HG03025 (cell line): ENCODE measurements at regions not wholly inside any gene's neighbourhood (a gene's known extent, or its start where the extent isn't known, plus 50 kb on each side); places are given as distances from the start of the nearest gene placed in this dataset.

ENCODE experiments used
- ATAC-seq: cut with Tn5 transposase; IDR thresholded peaks from one replicate; pipeline ENCODE4 v1.9.1; 2021; ENCODE audit warnings: mild to moderate bottlenecking, moderate library complexity; ENCODE audit not compliant: unreplicated experiment, low FRiP score

GRCh38 chr4:13190093-13190721 is 293.9 kb downstream of the RAB28 start:
- ATAC-seq, result no peak

- ATAC-seq, result no peak
Measured at GRCh38 chr4:13184199-13184598, 299.9 kb downstream of the RAB28 start.

GRCh38 chr4:13182133-13182532 is 302.0 kb downstream of the RAB28 start:
- ATAC-seq, result no peak

- ATAC-seq, result no peak
Measured at GRCh38 chr4:13181681-13182080, 302.5 kb downstream of the RAB28 start.

- ATAC-seq, result no peak
Measured at GRCh38 chr4:13180701-13181100, 303.4 kb downstream of the RAB28 start.

GRCh38 chr4:13178621-13179020 is 305.5 kb downstream of the RAB28 start:
- ATAC-seq, result no peak

GRCh38 chr4:13176741-13177142 is 307.4 kb downstream of the RAB28 start:
- no peak for ATAC-seq

- ATAC-seq, result no peak
Measured at GRCh38 chr4:13174926-13175325, 309.2 kb downstream of the RAB28 start.

- no peak for ATAC-seq
Measured at GRCh38 chr4:13174001-13174400, 310.1 kb downstream of the RAB28 start.

GRCh38 chr4:13171292-13172057 is 312.7 kb downstream of the RAB28 start:
- ATAC-seq, result no peak

- no peak for ATAC-seq
Measured at GRCh38 chr4:13169731-13170525, 314.2 kb downstream of the RAB28 start.

GRCh38 chr4:13168326-13168725 is 315.8 kb downstream of the RAB28 start:
- ATAC-seq, result no peak

GRCh38 chr4:13166214-13166613 is 317.9 kb downstream of the RAB28 start:
- no peak for ATAC-seq

- ATAC-seq, result no peak
Measured at GRCh38 chr4:13164783-13165331, 319.3 kb downstream of the RAB28 start.

- no peak for ATAC-seq
Measured at GRCh38 chr4:13162886-13163285, 321.3 kb downstream of the RAB28 start.

GRCh38 chr4:13160920-13161319 is 323.2 kb downstream of the RAB28 start:
- no peak for ATAC-seq

GRCh38 chr4:13159041-13159620 is 325.0 kb downstream of the RAB28 start:
- no peak for ATAC-seq

GRCh38 chr4:13151194-13151593 is 332.9 kb downstream of the RAB28 start:
- no peak for ATAC-seq

GRCh38 chr4:13143222-13144070 is 340.7 kb downstream of the RAB28 start:
- ATAC-seq, result no peak

GRCh38 chr4:13142726-13143125 is 341.4 kb downstream of the RAB28 start:
- no peak for ATAC-seq
